ENCODE measurements at regions not wholly inside any gene's neighbourhood (a gene's known extent, or its start where the extent isn't known, plus 50 kb on each side); places are given as distances from the start of the nearest gene placed in this dataset.

DNA sequence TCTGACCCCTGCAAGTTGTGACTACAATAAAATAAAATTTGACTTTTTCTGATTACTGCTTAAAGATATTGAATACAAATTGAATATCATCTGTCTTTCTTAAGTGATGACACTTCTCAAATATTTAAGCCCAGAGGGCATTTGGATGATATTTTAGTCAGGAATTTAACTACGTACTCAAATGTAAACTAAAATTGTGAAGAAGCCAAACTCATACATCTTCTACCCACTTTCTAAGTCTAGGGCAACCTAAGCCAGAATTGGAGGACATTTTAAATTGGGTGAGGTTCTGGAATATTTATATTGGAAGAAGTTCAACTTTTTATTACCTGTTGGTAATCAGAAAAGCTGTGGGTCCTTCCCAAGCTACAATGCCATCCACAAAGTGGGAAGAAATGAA, 149.1 kb upstream of the WDR11 start:
- peak in 1 of 2 donors; percentile 26 for DNase-seq
- Histone ChIP-seq H3K79me2 (ENCODE audit: control insufficient read depth, insufficient read depth, low read length, poor library complexity) (no peaks in the 10 kb centered on the region), H4K91ac (ENCODE audit: low read depth, low read length) (no peak overlapping the region), H2AFZ (ENCODE audit: insufficient read depth, low read length, poor library complexity) (no peak overlapping the region), H3K9ac (ENCODE audit: low read length) (no peak overlapping the region), H3K79me1 (ENCODE audit: low read length) (no peaks in the 10 kb centered on the region), H3K4me3 (ENCODE audit: low read depth, low read length) (no peak overlapping the region), H2BK5ac (ENCODE audit: low read depth, low read length, poor library complexity) (no peak overlapping the region), H4K12ac (ENCODE audit: low read depth, low read length) (no peak overlapping the region), H3K9me3 (ENCODE audit: insufficient read depth, low read depth, low read length) (no peaks in the 10 kb centered on the region), H3K4me1 (ENCODE audit: control insufficient read depth in 1 of 2, insufficient read depth in 2 of 2, low read length in 2 of 2) (no peaks in the 10 kb centered on the region), H2BK12ac (ENCODE audit: low read length) (no peak overlapping the region), H4K8ac (ENCODE audit: low read depth, low read length) (no peak overlapping the region), H3K36me3 (ENCODE audit: control insufficient read depth in 1 of 2, insufficient read depth in 2 of 2, low read length in 2 of 2) (no peaks in the 10 kb centered on the region), H3K18ac (ENCODE audit: low read length) (no peak overlapping the region), H2AK5ac (ENCODE audit: low read length) (no peak overlapping the region), H3K27me3 (ENCODE audit: insufficient read depth, low read length) (no peaks in the 10 kb centered on the region), H3K27ac (ENCODE audit: low read depth, low read length) (no peak overlapping the region), H3K14ac (ENCODE audit: low read length) (no peak overlapping the region), H3K4ac (ENCODE audit: low read depth, low read length) (no peak overlapping the region), H2BK120ac (ENCODE audit: insufficient read depth, low read length, poor library complexity) (no peak overlapping the region), H3K23ac (ENCODE audit: low read length) (no peak overlapping the region), H3K4me2 (ENCODE audit: low read length) (no peak overlapping the region)
- WGBS (ENCODE audit: extremely low coverage, insufficient coverage, insufficient read length) = no CpG with 5 or more reads among the region's 1 CpG

DNA sequence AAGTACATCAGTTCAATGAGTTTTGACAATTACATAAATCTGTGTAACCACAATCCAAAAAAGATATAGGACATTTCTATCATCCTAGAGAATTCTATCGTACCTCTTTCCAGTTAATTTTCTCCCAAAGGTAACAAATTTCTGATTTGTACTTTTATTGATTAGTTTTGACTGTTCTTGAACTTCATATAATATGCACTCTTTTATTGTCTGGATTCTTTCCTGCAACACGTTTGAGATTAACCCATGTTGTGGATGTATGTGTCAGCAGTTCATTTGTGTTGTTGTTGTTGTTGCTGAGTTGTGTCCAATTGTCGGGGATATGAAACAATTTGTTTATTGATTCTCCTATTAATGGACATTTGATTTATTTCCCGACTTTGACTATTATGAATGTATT, 145.9 kb upstream of the WDR11 start:
- Histone ChIP-seq H3K79me2 (ENCODE audit: control insufficient read depth, insufficient read depth, low read length, poor library complexity) (no peaks in the 10 kb centered on the region), H2AFZ (ENCODE audit: insufficient read depth, low read length, poor library complexity) (no peak overlapping the region), H3K9me3 (ENCODE audit: insufficient read depth, low read depth, low read length) (no peaks in the 10 kb centered on the region), H2BK5ac (ENCODE audit: low read depth, low read length, poor library complexity) (no peak overlapping the region), H3K27me3 (ENCODE audit: insufficient read depth, low read length) (no peaks in the 10 kb centered on the region), H3K18ac (ENCODE audit: low read length) (no peak overlapping the region), H3K4me1 (ENCODE audit: control insufficient read depth in 1 of 2, insufficient read depth in 2 of 2, low read length in 2 of 2) (no peaks in the 10 kb centered on the region), H3K23ac (ENCODE audit: low read length) (no peak overlapping the region), H2BK12ac (ENCODE audit: low read length) (no peak overlapping the region), H3K4me3 (ENCODE audit: low read depth, low read length) (no peak overlapping the region), H3K4me2 (ENCODE audit: low read length) (no peak overlapping the region), H4K8ac (ENCODE audit: low read depth, low read length) (no peak overlapping the region), H4K12ac (ENCODE audit: low read depth, low read length) (no peak overlapping the region), H3K27ac (ENCODE audit: low read depth, low read length) (no peak overlapping the region), H2BK120ac (ENCODE audit: insufficient read depth, low read length, poor library complexity) (no peak overlapping the region), H3K36me3 (ENCODE audit: control insufficient read depth in 1 of 2, insufficient read depth in 2 of 2, low read length in 2 of 2) (no peaks in the 10 kb centered on the region), H3K14ac (ENCODE audit: low read length) (no peak overlapping the region), H3K4ac (ENCODE audit: low read depth, low read length) (no peak overlapping the region), H2AK5ac (ENCODE audit: low read length) (no peak overlapping the region), H4K91ac (ENCODE audit: low read depth, low read length) (no peak overlapping the region), H3K9ac (ENCODE audit: low read length) (no peak overlapping the region), H3K79me1 (ENCODE audit: low read length) (no peaks in the 10 kb centered on the region)
- WGBS (ENCODE audit: extremely low coverage, insufficient coverage, insufficient read length) = no CpG with 5 or more reads among the region's 4 CpGs
- DNase-seq = no peak

DNA sequence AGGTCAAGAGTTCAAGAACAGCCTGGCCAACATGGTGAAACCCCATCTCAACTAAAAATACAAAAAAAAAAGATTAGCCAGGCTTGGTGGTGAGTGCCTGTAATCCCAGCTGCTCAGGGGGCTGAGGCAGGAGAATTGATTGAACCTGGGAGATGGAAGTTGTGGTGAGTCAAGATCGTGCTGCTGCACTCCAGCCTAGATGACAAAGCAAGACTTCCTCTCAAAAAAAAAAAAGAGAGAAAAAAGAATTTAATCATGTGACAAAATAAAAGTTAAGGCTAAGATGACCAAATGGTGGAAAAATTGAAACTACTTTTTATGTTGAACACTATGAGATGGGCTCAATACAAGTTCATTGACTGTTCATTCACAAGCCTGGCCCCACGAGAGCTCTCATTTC, 141.1 kb upstream of the WDR11 start:
- Histone ChIP-seq H2BK120ac (ENCODE audit: insufficient read depth, low read length, poor library complexity) (no peak overlapping the region), H2BK5ac (ENCODE audit: low read depth, low read length, poor library complexity) (no peak overlapping the region), H3K4ac (ENCODE audit: low read depth, low read length) (no peak overlapping the region), H2AK5ac (ENCODE audit: low read length) (no peak overlapping the region), H2AFZ (ENCODE audit: insufficient read depth, low read length, poor library complexity) (no peak overlapping the region), H4K12ac (ENCODE audit: low read depth, low read length) (no peak overlapping the region), H3K36me3 (ENCODE audit: control insufficient read depth in 1 of 2, insufficient read depth in 2 of 2, low read length in 2 of 2) (no peaks in the 10 kb centered on the region), H4K8ac (ENCODE audit: low read depth, low read length) (no peak overlapping the region), H3K27me3 (ENCODE audit: insufficient read depth, low read length) (no peaks in the 10 kb centered on the region), H3K4me3 (ENCODE audit: low read depth, low read length) (no peak overlapping the region), H3K4me2 (ENCODE audit: low read length) (no peak overlapping the region), H3K9me3 (ENCODE audit: insufficient read depth, low read depth, low read length) (no peaks in the 10 kb centered on the region), H3K18ac (ENCODE audit: low read length) (no peak overlapping the region), H3K9ac (ENCODE audit: low read length) (no peak overlapping the region), H3K4me1 (ENCODE audit: control insufficient read depth in 1 of 2, insufficient read depth in 2 of 2, low read length in 2 of 2) (no peaks in the 10 kb centered on the region), H3K23ac (ENCODE audit: low read length) (peak overlapping the region; percentile 74), H2BK12ac (ENCODE audit: low read length) (no peak overlapping the region), H3K27ac (ENCODE audit: low read depth, low read length) (no peak overlapping the region), H3K14ac (ENCODE audit: low read length) (no peak overlapping the region), H4K91ac (ENCODE audit: low read depth, low read length) (no peak overlapping the region), H3K79me2 (ENCODE audit: control insufficient read depth, insufficient read depth, low read length, poor library complexity) (no peaks in the 10 kb centered on the region), H3K79me1 (ENCODE audit: low read length) (no peaks in the 10 kb centered on the region)
- WGBS (ENCODE audit: extremely low coverage, insufficient coverage, insufficient read length) = no CpG with 5 or more reads among the region's 2 CpGs
- no peak for DNase-seq

DNA sequence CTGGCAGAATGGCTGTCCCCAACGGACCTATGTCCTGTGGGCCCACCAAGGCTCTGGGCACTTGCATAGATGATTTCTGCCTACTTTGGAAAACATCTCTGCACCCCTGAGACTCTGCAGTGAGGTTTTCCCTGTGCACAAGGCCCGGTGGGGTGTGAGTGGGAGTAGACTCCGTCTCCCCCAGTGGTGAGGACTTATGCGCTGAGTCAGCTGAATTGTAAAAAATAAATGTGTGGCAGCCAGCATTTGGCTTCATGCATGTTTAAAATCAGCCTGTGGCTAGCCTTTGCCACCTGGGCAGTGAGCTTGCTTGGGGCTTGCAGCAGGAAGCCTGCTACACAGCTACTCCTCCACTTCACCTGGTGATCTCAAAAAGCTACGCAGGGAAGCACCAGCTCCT, 139.3 kb upstream of the WDR11 start:
- WGBS (ENCODE audit: extremely low coverage, insufficient coverage, insufficient read length) = no CpG with 5 or more reads among the region's 5 CpGs
- Histone ChIP-seq H2AFZ (ENCODE audit: insufficient read depth, low read length, poor library complexity) (no peak overlapping the region), H3K4me3 (ENCODE audit: low read depth, low read length) (no peak overlapping the region), H3K9me3 (ENCODE audit: insufficient read depth, low read depth, low read length) (no peaks in the 10 kb centered on the region), H3K79me1 (ENCODE audit: low read length) (no peaks in the 10 kb centered on the region), H3K36me3 (ENCODE audit: control insufficient read depth in 1 of 2, insufficient read depth in 2 of 2, low read length in 2 of 2) (no peaks in the 10 kb centered on the region), H3K4me1 (ENCODE audit: control insufficient read depth in 1 of 2, insufficient read depth in 2 of 2, low read length in 2 of 2) (no peaks in the 10 kb centered on the region), H4K8ac (ENCODE audit: low read depth, low read length) (no peak overlapping the region), H2AK5ac (ENCODE audit: low read length) (no peak overlapping the region), H2BK120ac (ENCODE audit: insufficient read depth, low read length, poor library complexity) (no peak overlapping the region), H3K27me3 (ENCODE audit: insufficient read depth, low read length) (no peaks in the 10 kb centered on the region), H3K23ac (ENCODE audit: low read length) (no peak overlapping the region), H4K91ac (ENCODE audit: low read depth, low read length) (no peak overlapping the region), H3K27ac (ENCODE audit: low read depth, low read length) (no peak overlapping the region), H2BK12ac (ENCODE audit: low read length) (no peak overlapping the region), H3K79me2 (ENCODE audit: control insufficient read depth, insufficient read depth, low read length, poor library complexity) (no peaks in the 10 kb centered on the region), H3K9ac (ENCODE audit: low read length) (no peak overlapping the region), H4K12ac (ENCODE audit: low read depth, low read length) (no peak overlapping the region), H3K14ac (ENCODE audit: low read length) (no peak overlapping the region), H3K4me2 (ENCODE audit: low read length) (no peak overlapping the region), H2BK5ac (ENCODE audit: low read depth, low read length, poor library complexity) (no peak overlapping the region), H3K18ac (ENCODE audit: low read length) (no peak overlapping the region), H3K4ac (ENCODE audit: low read depth, low read length) (no peak overlapping the region)
- DNase-seq = no peak

Data from trophoblast cell (in vitro differentiated cells and primary cell).